PC-9 (cell line): ENCODE measurements at regions not wholly inside any gene's neighbourhood (a gene's known extent, or its start where the extent isn't known, plus 50 kb on each side); places are given as distances from the start of the nearest gene placed in this dataset.

Experiments used
- BruUV-seq: library from RNA; stranded (reverse); fragments of 400-500 nt; replicated peaks from 2 replicates; lab custom pipeline; 2021; lab: Mats Ljungman, UMichigan
- CTCF ChIA-PET: fragments of 300-600 bp; sonication (Branson Sonifier 250); formaldehyde crosslinking; loops from one replicate; lab custom pipeline; 2022; ENCODE audit warnings: antibody characterized with exemption; lab: Charles Lee
- POLR2A ChIA-PET: fragments of 300-600 bp; sonication (Branson Sonifier 250); formaldehyde crosslinking; loops from one replicate; lab custom pipeline; 2022; ENCODE audit warnings: antibody characterized with exemption; ENCODE audit not compliant: unreplicated experiment; lab: Charles Lee
- DNase-seq, 2 experiments: peaks; one replicate each; pipeline versions ENCODE4 v3.0.0 to v3.0.0-alpha.2; 2015 to 2022; ENCODE audit warnings: mixed read lengths in 1 of 2
- H2AFZ ChIP-seq: fragments of 200-600 bp; sonication (generic); 2 replicates; pipeline ENCODE4 v1.8.1; 2017; ENCODE audit warnings: antibody characterized with exemption
- H3F3A ChIP-seq: fragments of 200-600 bp; sonication (generic); 2 replicates; pipeline ENCODE4 v1.8.1; 2017; ENCODE audit warnings: antibody characterized with exemption, mild to moderate bottlenecking, low read depth; ENCODE audit not compliant: insufficient read depth
- H3K27ac ChIP-seq: fragments of 200-600 bp; sonication (generic); 2 replicates; pipeline ENCODE4 v1.6.1; 2016; ENCODE audit warnings: mixed run types
- H3K27me3 ChIP-seq: fragments of 200-600 bp; sonication (generic); 2 replicates; pipeline ENCODE4 v1.6.1; 2016; ENCODE audit warnings: low read depth, mixed run types; ENCODE audit not compliant: insufficient read depth
- H3K36me3 ChIP-seq: fragments of 200-600 bp; sonication (generic); 2 replicates; pipeline ENCODE4 v1.6.1; 2016; ENCODE audit warnings: low read depth, mixed run types
- H3K4me1 ChIP-seq: fragments of 200-600 bp; sonication (generic); replicated peaks from 2 replicates; pipeline ENCODE4 v1.6.1; 2016; ENCODE audit warnings: mixed run types; ENCODE audit not compliant: insufficient read depth
- H3K4me2 ChIP-seq: fragments of 200-600 bp; sonication (generic); 2 replicates; pipeline ENCODE4 v1.6.1; 2017; ENCODE audit warnings: mixed run types
- H3K4me3 ChIP-seq: fragments of 200-600 bp; sonication (generic); 2 replicates; pipeline ENCODE4 v1.6.1; 2016; ENCODE audit warnings: mixed run types
- H3K79me2 ChIP-seq: fragments of 200-600 bp; sonication (generic); 2 replicates; pipeline ENCODE4 v1.6.1; 2017; ENCODE audit warnings: low read depth, mixed run types
- H3K9me2 ChIP-seq: fragments of 200-600 bp; sonication (generic); 2 replicates; pipeline ENCODE4 v1.8.1; 2017; ENCODE audit warnings: mild to moderate bottlenecking; ENCODE audit not compliant: insufficient read depth
- H3K9me3 ChIP-seq: fragments of 200-600 bp; sonication (generic); 2 replicates; pipeline ENCODE4 v1.8.1; 2016; ENCODE audit warnings: low read depth; ENCODE audit not compliant: insufficient read depth
- H4K20me1 ChIP-seq: fragments of 200-600 bp; sonication (generic); 2 replicates; pipeline ENCODE4 v1.8.1; 2017; ENCODE audit not compliant: insufficient read depth
- CTCF ChIP-seq: fragments of 200-600 bp; sonication (generic); conservative IDR thresholded peaks from 2 replicates; pipeline ENCODE4 v1.6.1; 2017; ENCODE audit warnings: mixed run types, antibody characterized with exemption, mild to moderate bottlenecking, moderate library complexity
- EZH2 ChIP-seq: fragments of 200-600 bp; sonication (generic); IDR thresholded peaks from 2 replicates; pipeline ENCODE4 v1.8.0; 2017; ENCODE audit warnings: antibody characterized with exemption, low read depth
- intact Hi-C: fragments of 100-400 bp; cut with micrococcal nuclease; formaldehyde crosslinking; loops from one replicate; pipeline ENCODE4 v1.10.0; 2022; ENCODE audit not compliant: unreplicated experiment

- DNase-seq: no peak
- intact Hi-C loops: no loop called here
Measured at GRCh38 chr1:77627978-77628570, 54.4 kb downstream of the ZZZ3 start.

GRCh38 chr1:77625250-77625649, 57.2 kb downstream of the ZZZ3 start:
- intact Hi-C loops: no loop called here

More at GRCh38 chr1:77627978-77628570, 54.4 kb downstream of the ZZZ3 start:
- Histone ChIP-seq H3K4me2 (no peak overlapping the region), H3K36me3 (peaks cover 54% of the 10 kb centered on the region), H3K4me3 (no peak overlapping the region), H3K27ac (no peak overlapping the region), H4K20me1 (peaks cover 9% of the 10 kb centered on the region; the same call in 1 of the 2 replicates), H3K9me2 (no peaks in the 10 kb centered on the region), H3K27me3 (no peaks in the 10 kb centered on the region), H3F3A (no peaks in the 10 kb centered on the region; the same call in none of the 2 replicates), H3K79me2 (peaks cover 14% of the 10 kb centered on the region), H3K4me1 (no peaks in the 10 kb centered on the region), H3K9me3 (no peaks in the 10 kb centered on the region), H2AFZ (no peak overlapping the region)
- ChIA-PET CTCF (no interaction called here), POLR2A (no interaction called here)
- BruUV-seq: no TSS peak
- TF ChIP-seq EZH2: no peak
- no peak for TF ChIP-seq CTCF

GRCh38 chr1:77624102-77624501, 58.4 kb downstream of the ZZZ3 start:
- Histone ChIP-seq H3K27ac (no peak overlapping the region), H3K79me2 (peaks cover 8% of the 10 kb centered on the region), H3K4me3 (no peak overlapping the region), H3K27me3 (no peaks in the 10 kb centered on the region), H3K4me1 (no peaks in the 10 kb centered on the region), H3F3A (no peaks in the 10 kb centered on the region; the same call in 1 of the 2 replicates), H2AFZ (no peak overlapping the region), H3K9me3 (no peaks in the 10 kb centered on the region), H4K20me1 (no peaks in the 10 kb centered on the region), H3K9me2 (no peaks in the 10 kb centered on the region), H3K36me3 (peaks cover 40% of the 10 kb centered on the region), H3K4me2 (no peak overlapping the region)
- CTCF ChIA-PET: no interaction called here
- DNase-seq: no peak
- no peak for TF ChIP-seq EZH2
- TF ChIP-seq CTCF: no peak
- intact Hi-C loops: no loop called here
- POLR2A ChIA-PET: interaction anchor here (0.6 kb wide), 2 partner anchors 278 to 1462 kb away, joined by 5 to 6 read pairs; no protein-coding TSS in a partner anchor
- BruUV-seq: no TSS peak

More at GRCh38 chr1:77625250-77625649, 57.2 kb downstream of the ZZZ3 start:
- Histone ChIP-seq H3K9me3 (no peaks in the 10 kb centered on the region), H3K4me1 (no peaks in the 10 kb centered on the region), H3K4me2 (no peak overlapping the region), H3K27ac (no peak overlapping the region), H3K4me3 (no peak overlapping the region), H3K36me3 (peaks cover 33% of the 10 kb centered on the region), H3F3A (no peaks in the 10 kb centered on the region; the same call in none of the 2 replicates), H4K20me1 (no peaks in the 10 kb centered on the region), H3K27me3 (no peaks in the 10 kb centered on the region), H3K79me2 (peaks cover 17% of the 10 kb centered on the region), H3K9me2 (no peaks in the 10 kb centered on the region), H2AFZ (no peak overlapping the region)
- no TSS peak for BruUV-seq
- TF ChIP-seq EZH2 (no peak), CTCF (no peak)
- DNase-seq: no peak
- ChIA-PET CTCF (no interaction called here), POLR2A (no interaction called here)
